ENCODE measurements at regions not wholly inside any gene's neighbourhood (a gene's known extent, or its start where the extent isn't known, plus 50 kb on each side); places are given as distances from the start of the nearest gene placed in this dataset.

DNA sequence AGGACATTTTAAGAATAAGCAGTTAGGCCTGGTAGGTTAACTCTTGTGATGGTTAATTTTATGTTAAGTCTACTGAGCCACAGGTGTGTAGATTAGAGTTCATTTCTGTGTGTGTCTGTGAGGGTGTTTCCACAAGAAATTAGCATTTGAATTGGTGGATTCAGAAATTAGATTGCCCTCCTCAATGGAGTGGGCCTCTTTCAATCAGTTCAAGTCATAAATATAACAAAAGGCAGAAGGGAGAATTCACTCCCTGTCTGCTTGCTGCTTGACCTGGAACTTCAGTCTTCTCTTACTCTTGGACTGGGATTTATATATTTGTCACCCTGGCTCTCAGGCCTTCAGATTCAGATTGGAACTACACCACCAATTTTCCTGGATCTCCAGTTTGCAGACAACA is 55.3 kb upstream of the POM121L12 start:
- TF ChIP-seq, protein P1, sequence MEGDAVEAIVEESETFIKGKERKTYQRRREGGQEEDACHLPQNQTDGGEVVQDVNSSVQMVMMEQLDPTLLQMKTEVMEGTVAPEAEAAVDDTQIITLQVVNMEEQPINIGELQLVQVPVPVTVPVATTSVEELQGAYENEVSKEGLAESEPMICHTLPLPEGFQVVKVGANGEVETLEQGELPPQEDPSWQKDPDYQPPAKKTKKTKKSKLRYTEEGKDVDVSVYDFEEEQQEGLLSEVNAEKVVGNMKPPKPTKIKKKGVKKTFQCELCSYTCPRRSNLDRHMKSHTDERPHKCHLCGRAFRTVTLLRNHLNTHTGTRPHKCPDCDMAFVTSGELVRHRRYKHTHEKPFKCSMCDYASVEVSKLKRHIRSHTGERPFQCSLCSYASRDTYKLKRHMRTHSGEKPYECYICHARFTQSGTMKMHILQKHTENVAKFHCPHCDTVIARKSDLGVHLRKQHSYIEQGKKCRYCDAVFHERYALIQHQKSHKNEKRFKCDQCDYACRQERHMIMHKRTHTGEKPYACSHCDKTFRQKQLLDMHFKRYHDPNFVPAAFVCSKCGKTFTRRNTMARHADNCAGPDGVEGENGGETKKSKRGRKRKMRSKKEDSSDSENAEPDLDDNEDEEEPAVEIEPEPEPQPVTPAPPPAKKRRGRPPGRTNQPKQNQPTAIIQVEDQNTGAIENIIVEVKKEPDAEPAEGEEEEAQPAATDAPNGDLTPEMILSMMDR (IDR thresholded peaks at IDR 0.05; ENCODE audit: unreplicated experiment) = no peak
- H3K4me3 Mint-ChIP-seq (ENCODE audit: low read depth) = no peak overlapping the region
- H3K27me3 Mint-ChIP-seq = no peaks in the 10 kb centered on the region
- peaks cover 2% of the 10 kb centered on the region for H3K4me1 Mint-ChIP-seq (ENCODE audit: low read depth)
- no peaks in the 10 kb centered on the region for H3K36me3 Mint-ChIP-seq (ENCODE audit: insufficient read depth)
- no peak for DNase-seq (ENCODE audit: low spot score, unreplicated experiment)
- H3K9me3 Mint-ChIP-seq (ENCODE audit: low read depth) = peaks cover 21% of the 10 kb centered on the region
- no peak overlapping the region for H3K27ac Mint-ChIP-seq

- H3K27me3 Mint-ChIP-seq = no peaks in the 10 kb centered on the region
- TF ChIP-seq, protein P1 (IDR thresholded peaks at IDR 0.05; ENCODE audit: unreplicated experiment) = no peak
- no peaks in the 10 kb centered on the region for H3K9me3 Mint-ChIP-seq (ENCODE audit: low read depth)
- no peak for DNase-seq (ENCODE audit: low spot score, unreplicated experiment)
- H3K27ac Mint-ChIP-seq = no peak overlapping the region
- no peak overlapping the region for H3K4me3 Mint-ChIP-seq (ENCODE audit: low read depth)
- peaks cover 2% of the 10 kb centered on the region for H3K4me1 Mint-ChIP-seq (ENCODE audit: low read depth)
- no peaks in the 10 kb centered on the region for H3K36me3 Mint-ChIP-seq (ENCODE audit: insufficient read depth)
Measured at GRCh38 chr7:52973126-52973525, 62.3 kb upstream of the POM121L12 start.

DNA sequence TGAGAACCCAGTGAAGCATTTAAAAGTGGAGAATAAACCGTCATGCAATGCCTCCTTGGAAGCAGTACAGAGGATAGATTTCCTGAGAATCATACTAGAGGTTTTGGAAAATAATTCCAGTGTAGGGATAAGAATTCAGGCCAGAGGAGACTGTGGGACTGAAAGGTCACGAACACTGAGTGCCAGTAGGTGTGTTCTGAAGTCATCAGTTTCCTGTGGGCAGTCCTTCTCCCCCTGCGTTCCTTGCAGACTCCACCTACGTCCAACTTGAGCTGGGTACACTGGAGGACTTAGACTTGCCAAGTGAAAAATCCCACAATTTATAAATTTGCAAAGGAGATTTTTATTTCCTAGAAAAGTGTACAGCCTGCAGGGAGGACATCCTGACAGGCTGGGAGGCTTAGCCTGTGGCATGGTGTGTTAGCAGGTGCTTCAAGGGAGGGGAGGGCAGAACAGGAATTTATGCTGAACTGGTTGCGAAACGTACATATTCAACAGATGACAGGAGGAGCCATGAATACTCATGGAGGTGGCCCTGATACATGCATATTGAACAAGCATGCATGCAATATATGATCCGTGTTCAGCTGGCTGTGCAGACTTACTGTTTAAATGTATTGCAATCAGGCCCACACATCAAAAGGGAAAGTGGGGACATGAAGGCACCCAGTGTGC is 72.9 kb upstream of the POM121L12 start:
- Mint-ChIP-seq H3K4me3 (ENCODE audit: low read depth) (no peak overlapping the region), H3K27ac (no peak overlapping the region), H3K9me3 (ENCODE audit: low read depth) (peaks cover 4% of the 10 kb centered on the region), H3K27me3 (peaks cover 3% of the 10 kb centered on the region), H3K36me3 (ENCODE audit: insufficient read depth) (no peaks in the 10 kb centered on the region), H3K4me1 (ENCODE audit: low read depth) (peaks cover 10% of the 10 kb centered on the region)
- TF ChIP-seq, protein P1 (IDR thresholded peaks at IDR 0.05; ENCODE audit: unreplicated experiment) = no peak
- no peak for DNase-seq (ENCODE audit: low spot score, unreplicated experiment)

GRCh38 chr7:52961084-52961483 is 74.3 kb upstream of the POM121L12 start:
- no peaks in the 10 kb centered on the region for H3K36me3 Mint-ChIP-seq (ENCODE audit: insufficient read depth)
- TF ChIP-seq, protein P1 (IDR thresholded peaks at IDR 0.05; ENCODE audit: unreplicated experiment) = no peak
- no peak overlapping the region for H3K27ac Mint-ChIP-seq
- no peak for DNase-seq (ENCODE audit: low spot score, unreplicated experiment)
- H3K4me1 Mint-ChIP-seq (ENCODE audit: low read depth) = peaks cover 18% of the 10 kb centered on the region
- H3K9me3 Mint-ChIP-seq (ENCODE audit: low read depth) = peaks cover 4% of the 10 kb centered on the region
- no peak overlapping the region for H3K4me3 Mint-ChIP-seq (ENCODE audit: low read depth)
- peaks cover 3% of the 10 kb centered on the region for H3K27me3 Mint-ChIP-seq

- Mint-ChIP-seq H3K4me1 (ENCODE audit: low read depth) (peaks cover 27% of the 10 kb centered on the region), H3K27me3 (no peaks in the 10 kb centered on the region), H3K36me3 (ENCODE audit: insufficient read depth) (no peaks in the 10 kb centered on the region), H3K9me3 (ENCODE audit: low read depth) (peaks cover 4% of the 10 kb centered on the region), H3K4me3 (ENCODE audit: low read depth) (no peak overlapping the region), H3K27ac (no peak overlapping the region)
- DNase-seq (ENCODE audit: low spot score, unreplicated experiment) = no peak
- TF ChIP-seq, protein P1 (IDR thresholded peaks at IDR 0.05; ENCODE audit: unreplicated experiment) = no peak
Measured at GRCh38 chr7:52959878-52960660, 75.4 kb upstream of the POM121L12 start.

All from progenitor cell of endocrine pancreas (in vitro differentiated cells).